Skin epidermis (tissue), 12 donors: ENCODE measurements at regions not wholly inside any gene's neighbourhood (a gene's known extent, or its start where the extent isn't known, plus 50 kb on each side); places are given as distances from the start of the nearest gene placed in this dataset.

Experiments
- H3K27ac ChIP-seq, 21 experiments: fragments of 200-600 bp; sonication (generic) in 11 of 21; one replicate each; pipeline ENCODE4 v1.5.0; 2020; ENCODE audit warnings: mild to moderate bottlenecking in 3 of 21, inconsistent platforms in 2 of 21, moderate library complexity in 2 of 21
- H3K4me3 ChIP-seq, 7 experiments: fragments of 200-600 bp; sonication (generic) in 2 of 7; one replicate each; pipeline ENCODE4 v1.5.0; 2020; ENCODE audit warnings: inconsistent platforms in 2 of 7, mild to moderate bottlenecking in 2 of 7, moderate library complexity in 1 of 7

DNA sequence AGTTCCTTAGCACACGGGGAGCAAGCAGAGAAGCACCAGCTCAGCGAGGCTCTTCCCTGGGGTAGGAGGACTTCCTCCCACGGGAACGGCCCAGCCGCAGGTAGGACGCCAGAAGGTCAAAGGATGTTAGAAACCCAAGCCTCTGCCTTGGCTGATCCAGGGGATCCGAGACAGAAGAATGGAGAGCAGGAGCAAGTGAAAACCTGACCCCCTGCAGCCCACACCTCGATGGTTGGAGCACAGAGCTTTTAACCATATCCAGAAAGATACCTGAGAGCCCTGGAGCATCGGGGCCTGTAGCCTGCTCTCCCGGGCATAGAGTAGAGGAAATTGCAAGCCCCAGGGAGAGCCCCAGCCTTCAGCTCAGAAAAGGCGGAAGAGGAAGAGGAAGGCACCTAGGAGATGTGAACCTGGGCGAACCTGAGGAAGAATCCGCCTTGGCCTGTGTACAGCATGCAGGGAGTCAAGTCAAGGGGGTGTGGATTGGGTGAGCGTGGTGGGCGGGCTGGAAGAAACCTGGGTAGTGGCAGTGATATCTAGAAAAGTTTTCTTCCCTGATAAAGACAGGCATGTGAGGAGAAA, 76.3 kb downstream of the PSMG1 start:
- Histone ChIP-seq H3K27ac (no peak overlapping the region), H3K4me3 (no peak overlapping the region)

DNA sequence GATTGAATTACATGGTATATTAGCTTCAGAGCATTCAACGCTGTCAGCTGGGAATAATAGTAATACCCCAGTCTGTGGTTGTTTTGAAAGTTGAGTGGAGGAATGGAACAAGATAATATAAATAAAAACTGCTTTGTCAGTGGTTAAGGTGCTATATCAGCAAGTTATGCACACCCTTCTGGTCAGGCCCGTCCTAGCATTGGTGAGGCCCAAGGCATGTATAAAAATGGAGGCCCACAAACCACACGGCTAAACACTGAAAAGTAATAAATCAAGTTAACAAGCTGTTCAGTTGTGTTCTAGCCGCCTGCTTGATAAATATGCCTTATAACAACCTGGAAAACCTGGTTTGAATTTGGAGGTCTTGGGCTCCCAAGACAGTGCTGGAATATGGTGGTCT, 77.4 kb downstream of the PSMG1 start:
- Histone ChIP-seq H3K27ac (no peak overlapping the region), H3K4me3 (no peak overlapping the region)

DNA sequence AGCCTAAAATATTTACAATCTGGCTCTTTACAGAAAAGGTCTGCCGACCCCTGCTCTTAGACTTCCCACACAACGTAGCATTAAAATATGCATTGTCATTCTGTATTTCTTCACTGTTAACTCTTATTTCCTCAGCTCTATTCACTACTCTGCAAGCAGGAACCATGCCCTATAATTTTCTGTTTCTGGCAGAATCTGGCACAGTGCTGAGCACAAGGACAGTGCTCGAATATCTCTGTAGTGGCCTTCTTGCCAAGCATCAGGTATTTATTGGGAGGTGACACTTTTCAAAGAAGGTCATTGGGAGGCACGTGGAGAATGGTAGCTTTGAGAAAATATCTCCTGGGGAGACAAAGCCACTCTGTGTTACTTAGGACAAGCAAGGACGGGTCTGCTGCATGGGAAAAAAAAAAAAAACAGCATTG, 77.9 kb downstream of the PSMG1 start:
- peak overlapping the region in 10 of 21 experiments; percentile 8 to 81 (median 42) for H3K27ac ChIP-seq

DNA sequence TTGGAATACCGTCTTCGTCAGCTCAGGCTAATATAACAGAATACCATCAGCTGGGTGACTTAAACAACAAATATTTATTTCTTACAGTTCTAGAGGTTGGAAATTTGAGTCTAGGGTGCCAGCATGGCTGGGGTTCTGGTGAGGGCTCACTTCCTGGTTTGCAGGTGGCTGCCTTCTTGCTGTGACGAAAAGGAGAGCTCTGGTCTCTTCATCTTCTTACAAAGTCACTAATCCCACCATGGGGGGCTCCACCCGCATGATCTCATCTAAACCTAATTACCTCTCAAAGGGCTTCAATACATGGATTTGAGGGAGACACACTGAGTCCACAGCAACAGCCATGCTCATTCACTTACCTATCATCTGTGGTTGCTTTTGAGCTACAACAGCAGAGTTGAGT, 78.3 kb downstream of the PSMG1 start:
- Histone ChIP-seq H3K27ac (peak overlapping the region in 12 of 21 experiments; percentile 8 to 81 (median 52)), H3K4me3 (no peak overlapping the region)

More for the DNA sequence above, 77.9 kb downstream of the PSMG1 start:
- H3K4me3 ChIP-seq = no peak overlapping the region

DNA sequence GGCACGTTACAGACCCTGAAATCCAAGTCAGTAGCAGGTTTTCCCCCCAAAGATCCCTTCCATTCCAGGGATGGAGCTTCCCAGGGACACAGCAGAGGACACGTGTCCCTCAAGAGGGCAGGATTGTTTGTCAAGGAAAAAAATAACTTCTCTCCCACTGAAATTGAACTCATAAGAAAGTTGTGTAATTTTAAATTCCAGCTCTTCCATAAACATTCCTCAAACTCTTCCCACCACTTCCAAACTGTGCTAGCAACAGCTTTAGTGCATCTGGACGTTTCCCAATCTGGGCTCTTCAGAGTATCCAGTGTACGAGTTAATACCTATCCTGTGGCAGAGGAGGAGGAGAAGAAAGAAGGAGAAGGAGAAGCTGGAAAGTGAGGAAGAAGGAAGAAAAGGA, 79.6 kb downstream of the PSMG1 start:
- peak overlapping the region in 10 of 21 experiments; percentile 6 to 81 (median 64) for H3K27ac ChIP-seq

DNA sequence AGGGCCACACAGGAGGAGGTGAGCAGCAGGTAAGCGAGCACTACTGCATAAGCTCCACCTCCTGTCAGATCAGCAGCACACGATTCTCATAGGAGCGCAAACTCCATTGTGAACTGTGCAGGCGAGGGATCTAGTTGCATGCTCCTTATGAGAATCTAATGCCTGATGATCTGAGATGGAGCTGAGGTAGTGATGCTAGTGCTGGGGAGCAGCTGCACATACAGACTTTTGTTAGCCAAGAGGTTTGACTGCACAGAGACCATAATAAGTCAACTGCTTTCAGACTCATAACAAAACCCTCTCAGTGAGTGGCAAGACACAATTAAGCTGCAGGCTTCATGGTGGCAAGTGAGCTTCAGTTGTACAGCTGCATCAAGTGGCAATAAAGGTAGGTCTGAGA, 83.4 kb downstream of the PSMG1 start:
- H3K27ac ChIP-seq = no peak overlapping the region
- H3K4me3 ChIP-seq = no peak overlapping the region

More for the DNA sequence above, 79.6 kb downstream of the PSMG1 start:
- H3K4me3 ChIP-seq = no peak overlapping the region

DNA sequence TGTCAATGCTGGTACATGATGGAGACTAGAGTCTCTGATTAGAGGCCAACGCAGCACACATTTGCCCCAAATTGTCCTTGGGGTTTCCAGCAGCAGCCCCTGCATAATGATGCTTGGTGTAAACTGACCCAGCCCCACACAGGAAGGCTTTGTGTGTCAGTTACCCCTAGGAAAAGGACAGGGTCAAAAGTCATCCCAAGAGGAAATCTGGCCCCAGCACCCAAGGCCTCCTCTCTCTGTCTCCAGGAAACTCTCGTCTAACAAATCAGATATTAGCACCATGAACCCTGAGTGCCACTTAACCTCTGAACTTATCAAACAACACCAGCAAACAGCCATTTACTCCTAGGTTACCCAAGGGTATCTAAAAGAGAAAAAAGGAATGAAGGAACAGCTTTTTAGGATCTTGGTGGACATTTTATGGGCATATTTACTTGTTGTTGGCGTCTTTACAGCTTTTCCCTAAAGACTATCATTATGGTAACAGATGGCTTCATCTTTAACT, 84.5 kb downstream of the PSMG1 start:
- H3K27ac ChIP-seq = no peak overlapping the region
- H3K4me3 ChIP-seq = no peak overlapping the region

DNA sequence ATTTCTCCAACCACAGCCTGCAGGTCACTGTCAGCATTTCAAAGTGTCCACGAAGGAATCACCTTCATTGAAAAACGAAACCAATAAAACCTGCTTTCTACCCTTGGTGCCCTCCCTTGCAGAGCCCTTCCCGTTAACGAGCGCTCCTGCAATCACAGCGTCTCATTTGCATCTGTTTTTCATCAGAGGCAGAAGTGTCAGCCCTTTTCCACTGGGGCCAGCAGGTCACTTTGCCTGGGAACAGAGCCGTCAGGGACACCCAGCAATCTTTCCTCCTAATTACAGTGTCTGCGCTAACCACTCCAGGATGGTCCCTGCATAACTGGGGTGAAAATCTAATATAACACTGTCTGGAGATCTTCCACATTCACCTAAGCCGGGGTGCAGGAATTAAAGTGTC, 85.3 kb downstream of the PSMG1 start:
- no peak overlapping the region for H3K4me3 ChIP-seq
- H3K27ac ChIP-seq = peak overlapping the region in 1 of 21 experiments; percentile 43

DNA sequence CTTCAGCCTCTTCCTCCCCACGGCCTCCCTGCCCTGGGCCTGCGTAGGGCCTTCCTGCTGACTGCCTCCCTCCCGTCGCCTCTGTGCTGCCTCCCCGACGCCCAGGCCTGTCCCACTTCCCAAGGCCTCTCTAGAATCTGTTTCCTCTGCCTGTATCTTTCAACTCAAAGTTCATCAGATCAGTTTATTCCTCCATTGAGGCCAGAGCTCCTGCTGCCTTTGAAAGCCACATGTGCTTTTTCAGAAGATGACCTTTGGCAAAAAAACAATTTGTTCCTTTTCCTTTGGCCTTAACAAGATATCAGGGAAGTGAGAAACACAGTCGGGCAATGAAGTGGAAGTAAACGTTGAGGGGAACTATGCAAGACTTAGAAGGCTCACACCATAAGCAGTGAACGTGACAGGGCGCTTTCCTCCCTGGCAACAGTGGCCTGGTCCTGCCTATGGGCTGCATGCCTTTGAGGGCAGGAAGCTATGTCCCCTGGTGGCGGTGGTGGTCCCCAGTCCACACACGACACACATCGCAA, 85.9 kb downstream of the PSMG1 start:
- no peak overlapping the region for H3K4me3 ChIP-seq
- peak overlapping the region in 11 of 21 experiments; percentile 0 to 61 (median 35) for H3K27ac ChIP-seq

DNA sequence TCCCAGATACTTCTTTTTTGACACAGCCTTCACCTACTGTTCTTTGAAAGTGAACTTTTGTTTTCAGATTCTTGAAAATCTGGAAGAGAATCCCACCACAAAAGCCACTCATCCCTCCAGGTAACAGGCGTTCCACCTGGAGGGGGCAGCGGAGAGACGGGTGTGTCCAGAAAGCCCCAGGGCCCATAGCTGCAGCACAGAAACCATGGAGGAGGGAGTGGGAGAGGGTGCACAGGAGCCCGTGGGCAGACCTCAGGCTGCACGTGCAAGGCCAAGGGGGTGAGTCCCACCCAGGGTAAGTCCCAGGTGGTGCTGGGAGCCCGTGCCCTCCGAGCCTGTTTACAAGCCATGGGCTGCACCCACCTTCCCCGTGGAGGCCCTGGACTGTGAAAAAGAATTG, 86.5 kb downstream of the PSMG1 start:
- Histone ChIP-seq H3K27ac (peak overlapping the region in 10 of 21 experiments; percentile 0 to 61 (median 38)), H3K4me3 (no peak overlapping the region)

DNA sequence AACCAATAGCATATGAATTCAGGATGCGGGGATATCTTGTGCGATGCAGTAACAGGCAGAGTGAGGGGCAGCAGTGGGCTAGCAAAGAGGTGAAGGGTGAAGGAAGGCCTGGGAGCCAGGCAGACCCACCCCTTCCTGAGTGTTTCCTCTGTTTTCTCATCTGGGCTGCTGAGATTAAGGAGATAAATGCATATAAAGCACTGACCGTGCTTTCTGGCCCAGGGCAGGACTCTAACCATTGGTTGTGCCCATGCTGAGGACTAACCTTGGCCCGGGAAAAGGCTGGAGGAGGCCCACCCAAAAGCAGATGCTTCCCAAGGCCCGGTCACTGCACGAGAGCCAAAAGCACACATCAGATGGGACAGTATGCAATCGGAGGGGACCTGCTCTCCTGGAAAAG, 87.6 kb downstream of the PSMG1 start:
- H3K27ac ChIP-seq = peak overlapping the region in 1 of 21 experiments; percentile 58

DNA sequence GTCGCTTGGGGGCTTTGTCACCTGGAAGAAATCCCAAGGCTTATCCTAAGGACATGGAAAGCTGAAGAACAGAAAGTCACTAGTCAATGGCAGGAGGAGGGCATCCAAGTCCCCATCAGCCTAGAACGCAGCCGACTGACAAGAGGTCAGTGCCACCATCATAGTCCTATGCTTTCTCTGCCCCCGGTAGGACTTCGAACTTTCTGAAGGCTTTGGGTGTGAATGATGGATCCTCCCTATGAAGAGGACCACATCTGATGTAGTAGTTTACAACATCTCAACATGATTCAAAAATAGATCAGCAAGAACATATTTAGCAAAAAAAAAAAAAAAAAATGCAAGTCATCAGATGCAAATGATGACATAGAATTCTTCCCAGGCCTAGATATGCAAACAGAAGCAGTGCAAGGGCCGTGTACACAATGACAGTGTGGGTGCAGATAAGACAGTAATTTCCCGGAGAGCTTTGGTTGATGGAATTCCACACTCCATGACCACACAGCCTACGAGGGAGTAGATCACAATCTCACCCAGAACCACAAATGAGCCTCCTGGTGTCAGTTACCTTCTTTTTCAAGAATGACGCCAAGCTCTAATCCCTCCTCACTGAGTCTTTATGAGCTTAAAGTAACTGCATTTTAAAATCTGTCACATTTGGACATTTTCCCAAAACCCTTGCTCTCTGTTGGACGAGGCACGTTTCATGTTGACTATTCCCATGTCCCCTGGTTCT, 88.2 kb downstream of the PSMG1 start:
- H3K27ac ChIP-seq = peak overlapping the region in 3 of 21 experiments; percentile 5 to 60 (median 14)
- H3K4me3 ChIP-seq = no peak overlapping the region

More for the DNA sequence above, 87.6 kb downstream of the PSMG1 start:
- no peak overlapping the region for H3K4me3 ChIP-seq

DNA sequence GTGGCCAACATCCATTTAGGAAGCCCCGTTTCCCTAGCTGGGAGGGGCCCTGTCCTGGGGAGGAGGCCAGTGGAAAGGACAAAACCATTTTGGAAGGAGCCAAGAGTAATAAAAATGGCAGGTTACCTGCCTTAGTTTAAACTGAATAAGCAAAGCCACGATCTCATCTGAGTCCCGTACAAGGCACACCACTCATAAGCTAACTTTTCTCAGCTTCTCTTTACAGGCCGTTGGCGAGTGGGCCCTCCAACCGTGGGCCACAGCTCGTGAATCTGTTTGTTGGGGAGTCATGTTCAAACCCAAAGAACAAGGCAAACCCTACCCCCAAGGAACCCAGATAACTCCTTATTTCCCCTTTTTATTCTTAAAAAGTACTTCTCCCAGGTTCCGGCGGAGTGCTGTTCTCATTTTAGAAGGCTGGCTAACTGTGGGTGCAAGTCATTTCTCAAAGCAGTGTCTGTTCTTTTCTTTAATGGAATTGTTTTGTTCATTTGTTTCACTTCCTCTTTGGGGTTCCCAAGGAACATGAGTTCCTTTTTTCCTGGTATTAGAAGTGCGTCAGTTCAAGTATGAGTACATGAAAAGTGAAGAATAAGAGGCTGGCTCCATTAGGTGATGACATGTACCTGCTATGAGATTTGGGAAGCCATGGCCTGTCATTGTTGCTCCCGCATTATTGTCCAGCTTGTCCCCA, 89.0 kb downstream of the PSMG1 start:
- Histone ChIP-seq H3K4me3 (no peak overlapping the region), H3K27ac (peak overlapping the region in 7 of 21 experiments; percentile 14 to 65 (median 34))

DNA sequence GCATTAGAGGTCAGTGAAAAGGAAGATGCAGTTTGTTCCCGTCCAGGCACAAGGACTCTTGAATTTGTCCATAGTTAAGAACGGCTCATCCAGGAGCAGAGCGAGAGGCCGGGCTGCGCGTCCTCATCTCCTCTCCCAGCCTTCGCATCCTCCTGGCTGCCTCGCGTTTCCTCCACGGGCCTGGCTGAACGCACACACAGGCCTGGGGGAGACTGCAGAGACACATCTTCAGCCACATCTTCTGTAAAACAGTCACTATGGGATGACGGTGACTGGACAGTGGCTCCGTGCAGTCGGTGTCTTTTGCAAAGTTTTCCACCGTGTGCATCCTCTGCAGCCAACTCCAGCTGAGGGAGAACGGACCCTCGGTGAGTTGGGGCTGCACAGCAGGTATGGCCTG, 89.7 kb downstream of the PSMG1 start:
- Histone ChIP-seq H3K4me3 (no peak overlapping the region), H3K27ac (peak overlapping the region in 3 of 21 experiments; percentile 18 to 65 (median 19))

DNA sequence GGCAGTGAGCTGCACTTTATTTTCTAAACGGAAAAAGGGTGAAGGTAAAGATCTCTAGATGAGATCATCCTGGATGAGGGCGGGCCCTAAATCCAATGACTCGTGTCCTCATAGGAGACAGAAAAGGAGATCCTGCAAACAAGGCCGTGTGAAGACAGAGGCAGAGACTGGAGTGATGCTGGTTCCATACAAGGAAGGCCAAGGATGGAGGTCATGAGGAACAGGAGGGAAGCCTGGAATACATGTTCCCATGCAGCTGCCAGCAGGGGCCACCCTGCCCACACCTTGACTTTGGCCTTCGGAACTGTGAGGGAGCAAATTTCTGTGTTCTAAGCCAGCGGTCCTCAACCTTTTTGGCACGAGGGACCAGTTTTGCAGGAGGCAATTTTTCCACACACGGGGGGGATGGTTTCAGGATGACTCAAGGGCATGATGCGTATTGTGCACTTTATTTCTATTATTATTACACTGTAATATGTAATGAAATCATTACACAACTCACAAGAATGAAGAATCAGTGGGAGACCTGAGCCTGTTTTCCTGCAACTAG, 94.3 kb downstream of the PSMG1 start:
- Histone ChIP-seq H3K27ac (peak overlapping the region in 5 of 21 experiments; percentile 18 to 71 (median 58)), H3K4me3 (no peak overlapping the region)

DNA sequence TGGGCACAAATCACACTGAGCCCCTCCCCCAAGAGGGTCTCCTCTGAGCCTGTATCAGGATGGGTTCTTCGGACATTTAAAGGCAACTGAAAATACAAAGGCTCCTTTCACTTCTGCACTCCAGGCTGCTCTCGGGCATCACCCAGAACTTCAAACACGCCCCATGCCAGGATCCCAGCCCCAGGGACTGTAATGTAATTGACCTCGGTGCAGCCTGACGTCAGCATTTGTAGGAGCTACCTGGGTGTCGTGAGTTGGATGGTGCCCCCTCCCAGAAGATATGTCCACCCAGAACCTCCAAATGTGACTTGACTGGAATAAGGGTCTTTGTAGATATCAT, 95.2 kb downstream of the PSMG1 start:
- Histone ChIP-seq H3K4me3 (no peak overlapping the region), H3K27ac (peak overlapping the region in 6 of 21 experiments; percentile 11 to 58 (median 36))

DNA sequence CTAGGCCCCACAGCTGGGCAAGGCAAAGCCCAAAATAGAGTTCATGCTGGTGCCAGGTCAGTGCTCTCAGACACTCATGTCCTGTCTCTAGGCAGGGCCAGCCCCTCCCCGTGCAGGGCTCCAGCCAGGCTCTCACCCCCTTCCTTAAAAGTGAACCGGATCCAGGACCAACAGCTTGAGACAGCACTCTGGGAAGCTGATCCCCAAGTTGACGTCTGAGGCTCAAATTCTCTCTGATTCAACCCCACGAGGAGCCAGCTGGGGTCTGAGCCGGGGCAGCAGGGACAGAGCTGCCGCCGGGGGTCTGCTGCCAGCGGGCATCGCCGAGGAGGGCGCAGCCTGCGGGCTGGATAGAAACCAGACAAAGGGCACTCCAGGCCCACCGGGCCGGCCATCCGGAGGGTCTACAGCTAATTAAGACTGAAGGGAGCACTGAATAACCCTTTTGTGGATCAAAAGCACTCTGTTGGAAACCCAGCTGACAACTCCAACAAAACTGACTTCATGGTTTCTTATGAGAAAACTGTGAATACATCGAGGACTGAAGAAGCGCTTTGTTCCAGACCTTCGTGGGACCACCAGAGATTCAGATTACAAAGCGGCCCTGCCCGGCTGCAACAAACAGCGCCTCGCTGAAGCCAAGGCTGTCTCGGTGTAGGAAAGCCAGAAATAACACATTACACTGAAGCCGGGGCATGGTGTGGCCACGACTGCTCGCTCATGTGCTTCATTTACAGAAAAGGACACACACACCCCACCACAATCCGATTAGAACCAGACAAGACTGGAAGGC, 95.8 kb downstream of the PSMG1 start:
- peak overlapping the region in 7 of 21 experiments; percentile 10 to 58 (median 35) for H3K27ac ChIP-seq
- no peak overlapping the region for H3K4me3 ChIP-seq

DNA sequence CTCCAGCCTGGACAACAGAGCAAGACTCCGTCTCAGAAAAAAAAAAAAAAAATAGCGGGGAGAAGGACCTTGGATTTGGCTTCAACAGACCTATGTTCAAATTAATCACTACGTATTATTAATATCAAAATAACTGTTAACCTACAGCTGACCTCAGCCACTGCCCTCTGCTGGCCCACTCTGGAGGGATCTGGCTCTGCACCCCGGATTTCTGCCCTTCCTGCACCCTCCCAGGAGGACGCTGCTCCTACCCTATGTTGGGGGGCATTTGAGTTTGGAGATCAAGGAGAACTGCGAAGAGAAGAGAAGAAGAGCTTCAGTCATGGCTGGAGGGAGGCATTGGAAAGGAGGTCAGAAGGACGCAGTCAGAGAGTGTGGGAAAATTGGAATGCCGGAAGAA, 96.7 kb downstream of the PSMG1 start:
- H3K27ac ChIP-seq = no peak overlapping the region

DNA sequence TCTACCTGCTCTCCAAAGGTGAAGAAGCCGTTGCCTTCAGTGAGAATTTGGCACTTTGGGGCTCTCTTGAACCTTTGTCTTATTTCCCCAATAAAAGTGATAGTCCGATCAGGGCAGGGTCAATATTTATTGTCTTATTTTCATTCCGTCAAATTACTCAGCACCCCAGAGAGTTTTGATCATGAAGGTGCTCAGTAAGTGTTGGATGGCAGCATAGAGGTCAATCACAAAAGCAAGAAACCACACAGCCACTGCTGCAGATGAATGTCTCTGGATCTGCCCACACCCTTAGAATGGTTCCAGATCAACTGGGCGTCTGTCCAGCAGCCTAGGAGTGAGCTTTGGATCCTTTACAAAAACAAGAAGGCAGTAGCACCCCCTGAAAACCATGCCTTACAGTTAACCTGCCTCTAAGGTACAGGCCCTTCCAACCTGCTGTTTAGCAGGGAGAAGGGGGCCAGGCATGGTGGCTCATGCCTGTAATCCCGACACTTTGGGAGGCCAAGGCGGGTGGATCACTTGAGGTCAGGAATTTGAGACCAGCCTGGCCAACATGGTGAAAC, 97.3 kb downstream of the PSMG1 start:
- Histone ChIP-seq H3K27ac (no peak overlapping the region), H3K4me3 (no peak overlapping the region)

More for the DNA sequence above, 96.7 kb downstream of the PSMG1 start:
- no peak overlapping the region for H3K4me3 ChIP-seq
